ENCODE measurements at regions not wholly inside any gene's neighbourhood (a gene's known extent, or its start where the extent isn't known, plus 50 kb on each side); places are given as distances from the start of the nearest gene placed in this dataset.

DNA sequence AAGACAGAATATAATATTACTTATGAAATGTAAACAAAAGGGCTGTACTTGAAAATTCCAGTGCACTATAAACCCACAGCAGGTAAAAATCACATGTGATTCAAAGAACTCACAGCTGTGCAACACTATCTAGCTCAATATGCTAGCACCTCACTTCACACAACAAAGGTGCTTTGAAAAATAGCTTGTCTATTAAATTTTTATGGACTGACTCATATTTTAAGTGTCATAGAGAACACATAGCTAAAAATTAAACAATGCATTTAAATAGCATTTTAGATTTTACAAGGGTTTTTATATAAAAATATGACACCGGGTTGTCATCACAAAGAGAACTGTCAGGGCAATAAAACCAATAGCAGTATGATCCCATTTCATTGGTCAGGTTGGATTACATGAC, 1390.5 kb upstream of the TENM4 start:
- TF ChIP-seq SPI1 (IDR thresholded peaks at IDR 0.05; ENCODE audit: borderline replicate concordance, low read depth) (no peak), REST (IDR thresholded peaks at IDR 0.05; ENCODE audit: insufficient replicate concordance, low read depth) (no peak), POLR2AphosphoS5 (IDR thresholded peaks at IDR 0.05; ENCODE audit: low read depth) (no peak)
- TF ChIP-seq, protein P1, sequence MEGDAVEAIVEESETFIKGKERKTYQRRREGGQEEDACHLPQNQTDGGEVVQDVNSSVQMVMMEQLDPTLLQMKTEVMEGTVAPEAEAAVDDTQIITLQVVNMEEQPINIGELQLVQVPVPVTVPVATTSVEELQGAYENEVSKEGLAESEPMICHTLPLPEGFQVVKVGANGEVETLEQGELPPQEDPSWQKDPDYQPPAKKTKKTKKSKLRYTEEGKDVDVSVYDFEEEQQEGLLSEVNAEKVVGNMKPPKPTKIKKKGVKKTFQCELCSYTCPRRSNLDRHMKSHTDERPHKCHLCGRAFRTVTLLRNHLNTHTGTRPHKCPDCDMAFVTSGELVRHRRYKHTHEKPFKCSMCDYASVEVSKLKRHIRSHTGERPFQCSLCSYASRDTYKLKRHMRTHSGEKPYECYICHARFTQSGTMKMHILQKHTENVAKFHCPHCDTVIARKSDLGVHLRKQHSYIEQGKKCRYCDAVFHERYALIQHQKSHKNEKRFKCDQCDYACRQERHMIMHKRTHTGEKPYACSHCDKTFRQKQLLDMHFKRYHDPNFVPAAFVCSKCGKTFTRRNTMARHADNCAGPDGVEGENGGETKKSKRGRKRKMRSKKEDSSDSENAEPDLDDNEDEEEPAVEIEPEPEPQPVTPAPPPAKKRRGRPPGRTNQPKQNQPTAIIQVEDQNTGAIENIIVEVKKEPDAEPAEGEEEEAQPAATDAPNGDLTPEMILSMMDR (IDR thresholded peaks at IDR 0.05; ENCODE audit: insufficient read depth, low read length) = no peak

Data from HL-60 (cell line).